MM.1S (cell line): ENCODE measurements at regions not wholly inside any gene's neighbourhood (a gene's known extent, or its start where the extent isn't known, plus 50 kb on each side); places are given as distances from the start of the nearest gene placed in this dataset.

ENCODE experiments used
- DNase-seq: peaks from one replicate; pipeline ENCODE4 v3.0.0-alpha.2; 2015
- H2AFZ ChIP-seq: fragments of 300-600 bp; sonication (generic); 2 replicates; pipeline ENCODE4 v1.6.0; 2016; ENCODE audit warnings: antibody characterized with exemption, low read length
- H3F3A ChIP-seq: fragments of 300-600 bp; sonication (generic); 2 replicates; pipeline ENCODE4 v1.6.1; 2016; ENCODE audit warnings: mild to moderate bottlenecking, antibody characterized with exemption, low read length, moderate library complexity, mixed read lengths; ENCODE audit not compliant: insufficient read depth
- H3K27ac ChIP-seq: fragments of 300-600 bp; sonication (generic); 2 replicates; pipeline ENCODE4 v1.5.1; 2016; ENCODE audit warnings: mild to moderate bottlenecking, low read length
- H3K27me3 ChIP-seq: fragments of 300-600 bp; sonication (generic); replicated peaks from 2 replicates; pipeline ENCODE4 v1.6.0; 2016; ENCODE audit warnings: low read length; ENCODE audit not compliant: insufficient read depth
- H3K36me3 ChIP-seq: fragments of 300-600 bp; sonication (generic); replicated peaks from 2 replicates; pipeline ENCODE4 v1.6.1; 2016; ENCODE audit warnings: mild to moderate bottlenecking, low read length, mixed read lengths; ENCODE audit not compliant: insufficient read depth
- H3K4me1 ChIP-seq: fragments of 300-600 bp; sonication (generic); 2 replicates; pipeline ENCODE4 v1.6.1; 2016; ENCODE audit warnings: low read length, mixed read lengths
- H3K4me2 ChIP-seq: fragments of 300-600 bp; sonication (generic); 2 replicates; pipeline ENCODE4 v1.6.0; 2016; ENCODE audit warnings: low read depth, low read length
- H3K4me3 ChIP-seq: fragments of 300-600 bp; sonication (generic); 2 replicates; pipeline ENCODE4 v1.5.1; 2016; ENCODE audit warnings: low read length, mixed read lengths
- H3K79me2 ChIP-seq: fragments of 300-600 bp; sonication (generic); 2 replicates; pipeline ENCODE4 v1.6.1; 2016; ENCODE audit warnings: mixed run types, low read length, mixed read lengths
- H3K9ac ChIP-seq: fragments of 300-600 bp; sonication (generic); 2 replicates; pipeline ENCODE4 v1.6.1; 2016; ENCODE audit warnings: low read length, mixed read lengths
- H3K9me2 ChIP-seq: fragments of 300-600 bp; sonication (generic); replicated peaks from 2 replicates; pipeline ENCODE4 v1.6.1; 2016; ENCODE audit warnings: mild to moderate bottlenecking, low read length, mixed read lengths; ENCODE audit not compliant: insufficient read depth
- H3K9me3 ChIP-seq: fragments of 300-600 bp; sonication (generic); replicated peaks from 2 replicates; pipeline ENCODE4 v1.6.1; 2016; ENCODE audit warnings: mild to moderate bottlenecking, low read length, mixed read lengths; ENCODE audit not compliant: insufficient read depth
- H4K20me1 ChIP-seq: fragments of 300-600 bp; sonication (generic); 2 replicates; pipeline ENCODE4 v1.6.1; 2016; ENCODE audit warnings: mild to moderate bottlenecking, low read length, moderate library complexity, mixed read lengths; ENCODE audit not compliant: insufficient read depth
- CTCF ChIP-seq: fragments of 300-600 bp; sonication (generic); IDR thresholded peaks from 2 replicates; pipeline ENCODE4 v1.5.1; 2016; ENCODE audit warnings: antibody characterized with exemption, low read length, mixed read lengths
- EZH2 ChIP-seq: fragments of 300-600 bp; sonication (generic); optimal IDR thresholded peaks from 2 replicates; pipeline ENCODE3; 2017; ENCODE audit warnings: low read depth, mild to moderate bottlenecking, antibody characterized with exemption, low read length, mixed read lengths
- EZH2phosphoT487 ChIP-seq: fragments of 300-600 bp; sonication (generic); IDR thresholded peaks from 2 replicates; pipeline ENCODE4 v1.6.1; 2018; ENCODE audit warnings: antibody characterized with exemption, low read length

- no peak overlapping the region for H3K9ac ChIP-seq
- no peak overlapping the region for H3K4me2 ChIP-seq
- no peak overlapping the region for H3K27ac ChIP-seq
- no peaks in the 10 kb centered on the region for H3K36me3 ChIP-seq
- H2AFZ ChIP-seq: no peak overlapping the region
- no peak for DNase-seq
- H3K4me3 ChIP-seq: no peak overlapping the region
- H3K9me3 ChIP-seq: no peaks in the 10 kb centered on the region
- H3K79me2 ChIP-seq: no peaks in the 10 kb centered on the region
- H3K9me2 ChIP-seq: no peaks in the 10 kb centered on the region
- no peaks in the 10 kb centered on the region for H4K20me1 ChIP-seq
- H3K4me1 ChIP-seq: no peaks in the 10 kb centered on the region
- no peaks in the 10 kb centered on the region for H3F3A ChIP-seq
- TF ChIP-seq EZH2 (no peak), CTCF (no peak), EZH2phosphoT487 (no peak)
- no peaks in the 10 kb centered on the region for H3K27me3 ChIP-seq
These were observed 231.1 kb downstream of the UTP18 start for GRCh38 chr17:51491416-51491815.

GRCh38 chr17:51493206-51493605, 232.9 kb downstream of the UTP18 start:
- Histone ChIP-seq H3K4me2 (no peak overlapping the region), H3K4me3 (no peak overlapping the region), H3K9ac (no peak overlapping the region), H3K4me1 (no peaks in the 10 kb centered on the region), H3K9me3 (no peaks in the 10 kb centered on the region), H2AFZ (no peak overlapping the region), H3K27ac (no peak overlapping the region), H3K9me2 (no peaks in the 10 kb centered on the region), H3K36me3 (no peaks in the 10 kb centered on the region), H4K20me1 (no peaks in the 10 kb centered on the region), H3K79me2 (no peaks in the 10 kb centered on the region), H3K27me3 (no peaks in the 10 kb centered on the region), H3F3A (no peaks in the 10 kb centered on the region)
- TF ChIP-seq EZH2phosphoT487 (no peak), EZH2 (no peak), CTCF (no peak)
- no peak for DNase-seq

GRCh38 chr17:51496378-51496777, 236.0 kb downstream of the UTP18 start:
- no peak for DNase-seq
- Histone ChIP-seq H3K4me3 (no peak overlapping the region), H3K36me3 (no peaks in the 10 kb centered on the region), H2AFZ (no peak overlapping the region), H3K9ac (no peak overlapping the region), H3K27me3 (no peaks in the 10 kb centered on the region), H3K4me1 (no peaks in the 10 kb centered on the region), H3K9me2 (no peaks in the 10 kb centered on the region), H3K79me2 (no peaks in the 10 kb centered on the region), H3F3A (no peaks in the 10 kb centered on the region), H4K20me1 (no peaks in the 10 kb centered on the region), H3K9me3 (no peaks in the 10 kb centered on the region), H3K27ac (no peak overlapping the region), H3K4me2 (no peak overlapping the region)
- no peak for TF ChIP-seq EZH2phosphoT487
- no peak for TF ChIP-seq EZH2
- no peak for TF ChIP-seq CTCF
